Prostate gland (tissue), 2 donors: ENCODE measurements at regions not wholly inside any gene's neighbourhood (a gene's known extent, or its start where the extent isn't known, plus 50 kb on each side); places are given as distances from the start of the nearest gene placed in this dataset.

ENCODE experiments used
- DNase-seq: peaks from one replicate; pipeline ENCODE4 v3.0.0-alpha.2; 2019; ENCODE audit warnings: low spot score
- H3K27ac ChIP-seq, 2 donors: fragments of 200-600 bp; sonication (generic); 2 replicates each; pipeline ENCODE4 v1.5.1; 2017 to 2019
- H3K27me3 ChIP-seq: fragments of 200-600 bp; sonication (generic); replicated peaks from 2 replicates; pipeline ENCODE4 v1.5.1; 2019; ENCODE audit not compliant: insufficient read depth
- H3K36me3 ChIP-seq, 2 donors: fragments of 200-600 bp; sonication (generic); 1 replicate in 1 of 2; 2 replicates in 1 of 2; pipeline versions ENCODE4 v1.5.1 to v1.8.1; 2017 to 2019
- H3K4me1 ChIP-seq: fragments of 200-600 bp; sonication (generic); replicated peaks from 2 replicates; pipeline ENCODE4 v1.5.1; 2019
- H3K4me3 ChIP-seq, 2 donors: fragments of 200-600 bp; sonication (generic); 2 replicates each; pipeline ENCODE4 v1.5.1; 2017 to 2019
- H3K9me3 ChIP-seq: fragments of 200-600 bp; sonication (generic); 2 replicates; pipeline ENCODE4 v1.5.1; 2017
- CTCF ChIP-seq, 4 experiments: fragments of 200-600 bp in 2 of 4; fragments of 450-650 bp in 2 of 4; sonication (generic) in 2 of 4; IDR thresholded peaks; 1 replicate in 3 of 4; 2 replicates in 1 of 4; pipeline ENCODE4 v1.5.1; 2016 to 2019; ENCODE audit warnings: antibody characterized with exemption in 4 of 4, mild to moderate bottlenecking in 2 of 4, moderate library complexity in 2 of 4
- POLR2A ChIP-seq: fragments of 450-650 bp; IDR thresholded peaks from one replicate; pipeline ENCODE4 v1.6.1; 2016; ENCODE audit warnings: antibody characterized with exemption, mild to moderate bottlenecking
- POLR2AphosphoS5 ChIP-seq: sonication (generic); formaldehyde crosslinking; IDR thresholded peaks from one replicate; pipeline ENCODE4 v1.6.1; 2017; ENCODE audit warnings: antibody characterized with exemption
- WGBS: methylation state at CpG from one replicate; pipeline ENCODE4 v1.1.5; 2018; 5-methylcytosine and 5-hydroxymethylcytosine counted together
- intact Hi-C: fragments of 100-400 bp; cut with DNase I; formaldehyde crosslinking; loops from one replicate; pipeline ENCODE4 v1.14.2; 2022

GRCh38 chr6:122297010-122297409 is 102.4 kb upstream of the HSF2 start:
- no peak for TF ChIP-seq POLR2A
- TF ChIP-seq POLR2AphosphoS5: no peak
- TF ChIP-seq CTCF (IDR thresholded peaks at IDR 0.05): no peak
- Histone ChIP-seq H3K4me3 (no peak overlapping the region), H3K36me3 (no peaks in the 10 kb centered on the region), H3K27me3 (no peaks in the 10 kb centered on the region), H3K4me1 (no peaks in the 10 kb centered on the region), H3K9me3 (no peaks in the 10 kb centered on the region), H3K27ac (no peak overlapping the region)
- intact Hi-C loops: no loop called here
- no peak for DNase-seq
- WGBS: 93% methylated on average over 2 of the region's 2 CpGs

- no peak for TF ChIP-seq POLR2AphosphoS5
- intact Hi-C loops: no loop called here
- Histone ChIP-seq H3K27ac (no peak overlapping the region), H3K36me3 (no peaks in the 10 kb centered on the region), H3K4me1 (no peaks in the 10 kb centered on the region), H3K9me3 (no peaks in the 10 kb centered on the region), H3K4me3 (no peak overlapping the region), H3K27me3 (no peaks in the 10 kb centered on the region)
- DNase-seq: no peak
- 96% methylated on average over 2 of the region's 2 CpGs for WGBS
Measured at GRCh38 chr6:122302067-122302466, 97.4 kb upstream of the HSF2 start.

- Histone ChIP-seq H3K27me3 (no peaks in the 10 kb centered on the region), H3K4me1 (no peaks in the 10 kb centered on the region), H3K36me3 (no peaks in the 10 kb centered on the region), H3K9me3 (no peaks in the 10 kb centered on the region), H3K4me3 (no peak overlapping the region), H3K27ac (no peak overlapping the region)
- intact Hi-C loops: no loop called here
- DNase-seq: no peak
- no peak for TF ChIP-seq CTCF (IDR thresholded peaks at IDR 0.05)
- no peak for TF ChIP-seq POLR2A
- no peak for TF ChIP-seq POLR2AphosphoS5
- WGBS: 93% methylated on average over 3 of the region's 3 CpGs
Measured at GRCh38 chr6:122307577-122307976, 91.9 kb upstream of the HSF2 start.

- WGBS: 94% methylated on average over 4 of the region's 4 CpGs
- Histone ChIP-seq H3K27me3 (no peaks in the 10 kb centered on the region), H3K4me3 (no peak overlapping the region), H3K27ac (no peak overlapping the region), H3K36me3 (no peaks in the 10 kb centered on the region), H3K4me1 (no peaks in the 10 kb centered on the region), H3K9me3 (no peaks in the 10 kb centered on the region)
- TF ChIP-seq POLR2AphosphoS5 (no peak), CTCF (IDR thresholded peaks at IDR 0.05) (no peak), POLR2A (no peak)
- intact Hi-C loops: no loop called here
- no peak for DNase-seq
Measured at GRCh38 chr6:122308074-122308473, 91.4 kb upstream of the HSF2 start.

- Histone ChIP-seq H3K4me3 (no peak overlapping the region), H3K4me1 (no peaks in the 10 kb centered on the region), H3K9me3 (no peaks in the 10 kb centered on the region), H3K27me3 (no peaks in the 10 kb centered on the region), H3K36me3 (no peaks in the 10 kb centered on the region), H3K27ac (no peak overlapping the region)
- no peak for DNase-seq
- WGBS: 92% methylated on average over 1 of the region's 1 CpG
- intact Hi-C loops: no loop called here
- TF ChIP-seq POLR2A: no peak
- TF ChIP-seq POLR2AphosphoS5: no peak
- TF ChIP-seq CTCF (IDR thresholded peaks at IDR 0.05): no peak
Measured at GRCh38 chr6:122315842-122316241, 83.6 kb upstream of the HSF2 start.
